CD4-positive, alpha-beta memory T cell (primary cell): ENCODE measurements at regions not wholly inside any gene's neighbourhood (a gene's known extent, or its start where the extent isn't known, plus 50 kb on each side); places are given as distances from the start of the nearest gene placed in this dataset.

Experiments used
- CTCF ChIA-PET: fragments of 350-600 bp; sonication (Branson Sonifier 250); formaldehyde crosslinking; loops from one replicate; lab custom pipeline; 2021; ENCODE audit warnings: inconsistent platforms; ENCODE audit not compliant: partially characterized antibody; lab: Charles Lee
- POLR2A ChIA-PET: fragments of 350-600 bp; sonication (Branson Sonifier 250); formaldehyde crosslinking; loops from one replicate; lab custom pipeline; 2021; ENCODE audit not compliant: partially characterized antibody; lab: Charles Lee
- DNase-seq, 5 donors: peaks; one replicate each; pipeline versions ENCODE4 v3.0.0 to v3.0.0-alpha.2; 2020 to 2022; ENCODE audit warnings: mixed read lengths in 1 of 5
- H3K27ac ChIP-seq: one replicate; pipeline ENCODE4 v1.7.0; 2013; ENCODE audit warnings: low read depth, low read length
- H3K27me3 ChIP-seq: 2 replicates; pipeline ENCODE4 v1.7.0; 2013; ENCODE audit warnings: mild to moderate bottlenecking, low read length, moderate library complexity; ENCODE audit not compliant: insufficient read depth
- H3K36me3 ChIP-seq: 2 replicates; pipeline ENCODE4 v1.7.0; 2013; ENCODE audit warnings: mild to moderate bottlenecking, low read length, moderate library complexity; ENCODE audit not compliant: insufficient read depth
- H3K4me1 ChIP-seq: 2 replicates; pipeline ENCODE4 v1.7.0; 2013; ENCODE audit warnings: mild to moderate bottlenecking, low read length, moderate library complexity; ENCODE audit not compliant: insufficient read depth
- H3K4me3 ChIP-seq, 2 donors: one replicate each; pipeline ENCODE4 v1.7.0; 2013; ENCODE audit warnings: low read length in 2 of 2, mild to moderate bottlenecking in 1 of 2
- H3K9me3 ChIP-seq, 2 donors: one replicate each; pipeline ENCODE4 v1.7.0; 2013; ENCODE audit warnings: low read length in 2 of 2, control low read depth in 1 of 2; ENCODE audit not compliant: control insufficient read depth in 1 of 2
- H3K27ac Mint-ChIP-seq, 7 donors: one replicate each; pipeline ENCODE4 v1.8.0; 2020 to 2021; ENCODE audit warnings: mixed read lengths in 7 of 7, mild to moderate bottlenecking in 6 of 7, inconsistent platforms in 3 of 7, moderate library complexity in 3 of 7
- H3K27me3 Mint-ChIP-seq, 2 donors: one replicate each; pipeline ENCODE4 v1.8.0; 2020 to 2021; ENCODE audit warnings: mixed read lengths in 2 of 2
- H3K36me3 Mint-ChIP-seq, 2 donors: one replicate each; pipeline ENCODE4 v1.8.0; 2020 to 2021; ENCODE audit warnings: mixed read lengths in 2 of 2, inconsistent platforms in 1 of 2, mild to moderate bottlenecking in 1 of 2
- H3K4me1 Mint-ChIP-seq, 4 donors: one replicate each; pipeline ENCODE4 v1.8.0; 2020 to 2021; ENCODE audit warnings: mixed read lengths in 4 of 4, mild to moderate bottlenecking in 1 of 4
- H3K4me3 Mint-ChIP-seq, 8 donors: one replicate each; pipeline ENCODE4 v1.8.0; 2020 to 2021; ENCODE audit warnings: mixed read lengths in 8 of 8, mild to moderate bottlenecking in 7 of 8, moderate library complexity in 6 of 8, inconsistent platforms in 3 of 8
- H3K9me3 Mint-ChIP-seq, 8 donors: one replicate each; pipeline ENCODE4 v1.8.0; 2020 to 2021; ENCODE audit warnings: mixed read lengths in 8 of 8, mild to moderate bottlenecking in 5 of 8, inconsistent platforms in 3 of 8, moderate library complexity in 1 of 8
- intact Hi-C: fragments of 100-400 bp; cut with micrococcal nuclease; formaldehyde crosslinking; loops from one replicate; pipeline ENCODE4 v1.15.1; 2023

- Mint-ChIP-seq H3K27ac (no peak overlapping the region), H3K36me3 (no peaks in the 10 kb centered on the region), H3K9me3 (peaks cover 0 to 9% (median 1%) of the 10 kb centered on the region in 8 donors), H3K4me3 (no peak overlapping the region), H3K4me1 (no peaks in the 10 kb centered on the region), H3K27me3 (no peaks in the 10 kb centered on the region)
- Histone ChIP-seq H3K9me3 (no peaks in the 10 kb centered on the region), H3K4me1 (no peaks in the 10 kb centered on the region), H3K36me3 (no peaks in the 10 kb centered on the region), H3K4me3 (no peak overlapping the region), H3K27me3 (no peaks in the 10 kb centered on the region), H3K27ac (no peak overlapping the region)
- intact Hi-C loops, result no loop called here
- DNase-seq, result no peak
- ChIA-PET POLR2A (no interaction called here), CTCF (no interaction called here)
Observed at GRCh38 chrX:126886997-126887396, 67.5 kb downstream of the PRR32 start.

GRCh38 chrX:126900937-126901336, 81.4 kb downstream of the PRR32 start:
- DNase-seq, result no peak
- intact Hi-C loops, result no loop called here
- Histone ChIP-seq H3K27ac (no peak overlapping the region), H3K4me1 (no peaks in the 10 kb centered on the region), H3K9me3 (no peaks in the 10 kb centered on the region), H3K36me3 (no peaks in the 10 kb centered on the region), H3K27me3 (no peaks in the 10 kb centered on the region), H3K4me3 (no peak overlapping the region)
- CTCF ChIA-PET, result no interaction called here
- Mint-ChIP-seq H3K27ac (peak overlapping the region in 1 of 7 donors; percentile 10), H3K4me3 (no peak overlapping the region), H3K4me1 (no peaks in the 10 kb centered on the region), H3K27me3 (no peaks in the 10 kb centered on the region), H3K9me3 (peaks cover 0 to 8% (median 2%) of the 10 kb centered on the region in 8 donors), H3K36me3 (no peaks in the 10 kb centered on the region)
- POLR2A ChIA-PET, result no interaction called here

GRCh38 chrX:126929071-126929470, 109.5 kb downstream of the PRR32 start:
- Histone ChIP-seq H3K4me1 (no peaks in the 10 kb centered on the region), H3K27me3 (no peaks in the 10 kb centered on the region), H3K4me3 (no peak overlapping the region), H3K9me3 (no peaks in the 10 kb centered on the region), H3K36me3 (no peaks in the 10 kb centered on the region), H3K27ac (no peak overlapping the region)
- H3K4me3 Mint-ChIP-seq, result no peak overlapping the region
- no peak for DNase-seq
- POLR2A ChIA-PET, result no interaction called here
- no peaks in the 10 kb centered on the region for H3K36me3 Mint-ChIP-seq
- no peaks in the 10 kb centered on the region for H3K27me3 Mint-ChIP-seq
- peaks cover 0 to 11% (median 3%) of the 10 kb centered on the region in 8 donors for H3K9me3 Mint-ChIP-seq
- no peak overlapping the region for H3K27ac Mint-ChIP-seq
- CTCF ChIA-PET, result no interaction called here
- H3K4me1 Mint-ChIP-seq, result no peaks in the 10 kb centered on the region
- intact Hi-C loops, result no loop called here

- intact Hi-C loops, result no loop called here
- ChIA-PET CTCF (no interaction called here), POLR2A (no interaction called here)
- Histone ChIP-seq H3K4me1 (no peaks in the 10 kb centered on the region), H3K36me3 (no peaks in the 10 kb centered on the region), H3K27me3 (no peaks in the 10 kb centered on the region), H3K9me3 (no peaks in the 10 kb centered on the region), H3K4me3 (no peak overlapping the region), H3K27ac (no peak overlapping the region)
- Mint-ChIP-seq H3K36me3 (no peaks in the 10 kb centered on the region), H3K27me3 (no peaks in the 10 kb centered on the region), H3K4me3 (no peak overlapping the region), H3K4me1 (no peaks in the 10 kb centered on the region), H3K9me3 (peaks cover 0 to 11% (median 4%) of the 10 kb centered on the region in 8 donors), H3K27ac (no peak overlapping the region)
- no peak for DNase-seq
Observed at GRCh38 chrX:126967225-126967624, 147.7 kb downstream of the PRR32 start.

GRCh38 chrX:126982158-126982557, 162.6 kb downstream of the PRR32 start:
- no peak overlapping the region for H3K27ac Mint-ChIP-seq

GRCh38 chrX:126985027-126985426, 165.5 kb downstream of the PRR32 start:
- no peak for DNase-seq
- POLR2A ChIA-PET, result no interaction called here
- Histone ChIP-seq H3K27ac (no peak overlapping the region), H3K4me1 (no peaks in the 10 kb centered on the region), H3K27me3 (no peaks in the 10 kb centered on the region), H3K36me3 (no peaks in the 10 kb centered on the region), H3K4me3 (no peak overlapping the region), H3K9me3 (no peaks in the 10 kb centered on the region)
- H3K4me1 Mint-ChIP-seq, result no peaks in the 10 kb centered on the region
- no peak overlapping the region for H3K27ac Mint-ChIP-seq
- H3K9me3 Mint-ChIP-seq, result peaks cover 0 to 5% (median 0%) of the 10 kb centered on the region in 8 donors
- no peaks in the 10 kb centered on the region for H3K27me3 Mint-ChIP-seq
- H3K36me3 Mint-ChIP-seq, result no peaks in the 10 kb centered on the region
- no peak overlapping the region for H3K4me3 Mint-ChIP-seq
- CTCF ChIA-PET, result no interaction called here
- intact Hi-C loops, result no loop called here

More at GRCh38 chrX:126982158-126982557, 162.6 kb downstream of the PRR32 start:
- Histone ChIP-seq H3K27ac (no peak overlapping the region), H3K36me3 (no peaks in the 10 kb centered on the region), H3K4me1 (no peaks in the 10 kb centered on the region), H3K4me3 (no peak overlapping the region), H3K9me3 (no peaks in the 10 kb centered on the region), H3K27me3 (no peaks in the 10 kb centered on the region)
- Mint-ChIP-seq H3K36me3 (no peaks in the 10 kb centered on the region), H3K9me3 (peaks cover 0 to 3% (median 0%) of the 10 kb centered on the region in 8 donors), H3K27me3 (no peaks in the 10 kb centered on the region), H3K4me1 (no peaks in the 10 kb centered on the region), H3K4me3 (no peak overlapping the region)
- CTCF ChIA-PET, result no interaction called here
- DNase-seq, result no peak
- POLR2A ChIA-PET, result no interaction called here
- intact Hi-C loops, result no loop called here

GRCh38 chrX:126985981-126986380, 166.5 kb downstream of the PRR32 start:
- Mint-ChIP-seq H3K4me1 (no peaks in the 10 kb centered on the region), H3K4me3 (no peak overlapping the region), H3K36me3 (no peaks in the 10 kb centered on the region), H3K27ac (no peak overlapping the region), H3K27me3 (no peaks in the 10 kb centered on the region), H3K9me3 (peaks cover 0 to 7% (median 0%) of the 10 kb centered on the region in 8 donors)
- no peaks in the 10 kb centered on the region for H3K36me3 ChIP-seq
- no peaks in the 10 kb centered on the region for H3K9me3 ChIP-seq
- H3K4me1 ChIP-seq, result no peaks in the 10 kb centered on the region
- intact Hi-C loops, result no loop called here
- no peak overlapping the region for H3K27ac ChIP-seq
- H3K4me3 ChIP-seq, result no peak overlapping the region
- no peaks in the 10 kb centered on the region for H3K27me3 ChIP-seq
- ChIA-PET POLR2A (no interaction called here), CTCF (no interaction called here)
- DNase-seq, result no peak

- H3K4me1 Mint-ChIP-seq, result no peaks in the 10 kb centered on the region
- no peaks in the 10 kb centered on the region for H3K36me3 ChIP-seq
- H3K36me3 Mint-ChIP-seq, result no peaks in the 10 kb centered on the region
- H3K9me3 ChIP-seq, result no peaks in the 10 kb centered on the region
- intact Hi-C loops, result no loop called here
- ChIA-PET POLR2A (no interaction called here), CTCF (no interaction called here)
- H3K4me1 ChIP-seq, result no peaks in the 10 kb centered on the region
- no peaks in the 10 kb centered on the region for H3K27me3 Mint-ChIP-seq
- H3K9me3 Mint-ChIP-seq, result peaks cover 0 to 7% (median 0%) of the 10 kb centered on the region in 8 donors
- no peaks in the 10 kb centered on the region for H3K27me3 ChIP-seq
- no peak overlapping the region for H3K4me3 Mint-ChIP-seq
- no peak for DNase-seq
- no peak overlapping the region for H3K27ac Mint-ChIP-seq
- no peak overlapping the region for H3K4me3 ChIP-seq
- H3K27ac ChIP-seq, result no peak overlapping the region
Observed at GRCh38 chrX:126994032-126994600, 174.6 kb downstream of the PRR32 start.
